Breast epithelium (tissue), 4 donors: ENCODE measurements at regions not wholly inside any gene's neighbourhood (a gene's known extent, or its start where the extent isn't known, plus 50 kb on each side); places are given as distances from the start of the nearest gene placed in this dataset.
A peak's percentile ranks its signal among the peaks of the same experiment; 100 is the strongest.
"Not testable (repeated sequence)": the region's sequence is repeated elsewhere in the genome, so short reads cannot be mapped to it uniquely, and the experiment has no call there.

Source experiments
- DNase-seq, 2 donors: peaks; one replicate each; pipeline ENCODE4 v3.0.0-alpha.2; 2019; ENCODE audit warnings: low spot score in 2 of 2
- H3K27ac ChIP-seq, 2 donors: fragments of 200-600 bp; sonication (generic) in 1 of 2; one replicate each; pipeline ENCODE4 v1.5.1; 2016 to 2019; ENCODE audit warnings: mild to moderate bottlenecking in 1 of 2
- H3K27me3 ChIP-seq, 2 donors: fragments of 200-600 bp; sonication (generic) in 1 of 2; one replicate each; pipeline versions ENCODE4 v1.5.1 to v1.6.0; 2017 to 2019; ENCODE audit warnings: control low read depth in 1 of 2, mild to moderate bottlenecking in 1 of 2
- H3K36me3 ChIP-seq: fragments of 200-600 bp; one replicate; pipeline ENCODE4 v1.5.1; 2019
- H3K4me1 ChIP-seq, 2 donors: fragments of 200-600 bp; sonication (generic); one replicate each; pipeline ENCODE4 v1.5.1; 2016 to 2019; ENCODE audit warnings: control low read depth in 1 of 2
- H3K4me3 ChIP-seq, 3 donors: fragments of 200-600 bp; sonication (generic); 1 replicate in 2 of 3; 2 replicates in 1 of 3; pipeline ENCODE4 v1.5.1; 2016 to 2019; ENCODE audit warnings: mild to moderate bottlenecking in 3 of 3, moderate library complexity in 2 of 3
- H3K9me3 ChIP-seq, 2 donors: fragments of 200-600 bp; sonication (generic) in 1 of 2; one replicate each; pipeline ENCODE4 v1.5.1; 2016 to 2019; ENCODE audit warnings: control low read depth in 1 of 2
- POLR2A ChIP-seq: fragments of 450-650 bp; IDR thresholded peaks from one replicate; pipeline ENCODE4 v1.6.1; 2016; ENCODE audit warnings: antibody characterized with exemption, mild to moderate bottlenecking, moderate library complexity
- POLR2AphosphoS5 ChIP-seq, 3 donors: sonication (generic); formaldehyde crosslinking; IDR thresholded peaks; one replicate each; pipeline ENCODE4 v1.6.1; 2017; ENCODE audit warnings: antibody characterized with exemption in 3 of 3
- intact Hi-C: fragments of 100-400 bp; cut with DNase I; formaldehyde crosslinking; loops from one replicate; pipeline ENCODE4 v1.15.1; 2023; ENCODE audit warnings: low total_unique reads
- TF ChIP-seq, protein P1 (sequence below), 3 donors: fragments of 450-650 bp; IDR thresholded peaks; one replicate each; pipeline ENCODE4 v1.5.1; 2016 to 2017; ENCODE audit warnings: antibody characterized with exemption in 3 of 3, mild to moderate bottlenecking in 3 of 3, moderate library complexity in 3 of 3

DNA sequence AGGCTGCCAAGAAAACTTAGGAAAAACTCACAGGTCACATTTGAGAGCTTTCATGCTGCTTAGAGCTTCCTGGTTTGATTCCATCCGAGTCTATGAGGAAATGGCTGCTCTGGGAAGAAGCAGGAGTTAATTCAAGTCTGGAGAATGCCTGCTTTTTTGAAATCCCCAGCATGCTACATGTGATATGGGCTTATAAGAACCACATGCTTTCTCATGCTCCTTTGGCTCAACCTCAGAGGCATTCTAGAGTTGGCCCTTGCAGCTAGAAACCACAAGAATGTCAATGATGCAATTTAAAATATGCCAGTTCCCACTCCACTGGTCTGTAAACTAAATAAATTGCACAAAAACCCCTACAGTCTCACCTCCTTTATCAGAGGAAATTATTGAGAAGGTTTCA lies 142.9 kb upstream of the OLIG3 start:
- Histone ChIP-seq H3K27ac (peak overlapping the region; percentile 9 to 52), H3K4me3 (no peak overlapping the region), H3K4me1 (no peaks in the 10 kb centered on the region), H3K36me3 (no peaks in the 10 kb centered on the region), H3K9me3 (no peaks in the 10 kb centered on the region), H3K27me3 (no peaks in the 10 kb centered on the region)
- TF ChIP-seq POLR2AphosphoS5 (IDR thresholded peaks at IDR 0.05) (peak in 2 of 3 donors; percentile 43 to 72), POLR2A (no peak)
- DNase-seq, result peak in 1 of 2 donors; percentile 63
- intact Hi-C loops, result no loop called here

DNA sequence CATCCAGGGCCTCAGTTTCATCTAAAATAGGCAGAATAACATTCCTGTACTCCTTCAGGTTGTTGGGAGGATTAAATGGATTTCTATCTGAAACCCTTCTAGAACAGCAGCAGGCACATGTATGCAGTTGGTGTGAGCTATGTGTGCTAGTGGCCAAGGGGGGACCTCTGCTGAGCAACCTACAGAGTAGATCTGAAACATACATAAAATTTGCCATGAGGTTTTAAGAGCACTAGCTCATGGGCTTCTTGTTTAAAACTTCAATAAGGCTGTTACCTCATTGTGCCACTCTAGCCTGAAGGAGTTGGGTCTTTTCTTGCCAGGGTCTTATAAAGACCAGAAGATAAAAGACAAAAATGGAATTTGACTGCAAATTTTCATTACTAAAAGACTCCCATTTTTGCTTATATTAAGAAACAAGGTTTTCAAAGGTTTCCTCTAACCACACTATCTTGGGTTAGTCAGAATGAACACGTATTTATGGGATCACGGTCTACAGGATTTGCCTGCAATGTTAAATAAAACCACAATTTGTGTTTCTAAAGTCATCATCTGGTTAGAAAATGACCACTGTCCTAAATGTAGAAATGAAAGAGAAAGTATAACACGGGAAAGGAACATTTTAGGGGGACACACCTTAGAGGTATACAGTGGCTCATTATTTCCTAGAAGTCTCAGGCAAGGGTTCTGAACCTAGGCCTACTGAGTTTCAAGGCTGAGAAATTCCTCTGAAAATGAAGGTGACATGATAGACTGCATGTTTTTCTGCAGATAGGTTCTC lies 144.9 kb upstream of the OLIG3 start:
- intact Hi-C loops, result no loop called here
- Histone ChIP-seq H3K4me1 (no peaks in the 10 kb centered on the region), H3K27me3 (no peaks in the 10 kb centered on the region), H3K9me3 (no peaks in the 10 kb centered on the region), H3K27ac (no peak overlapping the region), H3K4me3 (no peak overlapping the region), H3K36me3 (no peaks in the 10 kb centered on the region)
- TF ChIP-seq, protein P1, sequence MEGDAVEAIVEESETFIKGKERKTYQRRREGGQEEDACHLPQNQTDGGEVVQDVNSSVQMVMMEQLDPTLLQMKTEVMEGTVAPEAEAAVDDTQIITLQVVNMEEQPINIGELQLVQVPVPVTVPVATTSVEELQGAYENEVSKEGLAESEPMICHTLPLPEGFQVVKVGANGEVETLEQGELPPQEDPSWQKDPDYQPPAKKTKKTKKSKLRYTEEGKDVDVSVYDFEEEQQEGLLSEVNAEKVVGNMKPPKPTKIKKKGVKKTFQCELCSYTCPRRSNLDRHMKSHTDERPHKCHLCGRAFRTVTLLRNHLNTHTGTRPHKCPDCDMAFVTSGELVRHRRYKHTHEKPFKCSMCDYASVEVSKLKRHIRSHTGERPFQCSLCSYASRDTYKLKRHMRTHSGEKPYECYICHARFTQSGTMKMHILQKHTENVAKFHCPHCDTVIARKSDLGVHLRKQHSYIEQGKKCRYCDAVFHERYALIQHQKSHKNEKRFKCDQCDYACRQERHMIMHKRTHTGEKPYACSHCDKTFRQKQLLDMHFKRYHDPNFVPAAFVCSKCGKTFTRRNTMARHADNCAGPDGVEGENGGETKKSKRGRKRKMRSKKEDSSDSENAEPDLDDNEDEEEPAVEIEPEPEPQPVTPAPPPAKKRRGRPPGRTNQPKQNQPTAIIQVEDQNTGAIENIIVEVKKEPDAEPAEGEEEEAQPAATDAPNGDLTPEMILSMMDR (IDR thresholded peaks at IDR 0.05), result no peak
- TF ChIP-seq POLR2AphosphoS5 (IDR thresholded peaks at IDR 0.05) (no peak), POLR2A (no peak)
- no peak for DNase-seq

DNA sequence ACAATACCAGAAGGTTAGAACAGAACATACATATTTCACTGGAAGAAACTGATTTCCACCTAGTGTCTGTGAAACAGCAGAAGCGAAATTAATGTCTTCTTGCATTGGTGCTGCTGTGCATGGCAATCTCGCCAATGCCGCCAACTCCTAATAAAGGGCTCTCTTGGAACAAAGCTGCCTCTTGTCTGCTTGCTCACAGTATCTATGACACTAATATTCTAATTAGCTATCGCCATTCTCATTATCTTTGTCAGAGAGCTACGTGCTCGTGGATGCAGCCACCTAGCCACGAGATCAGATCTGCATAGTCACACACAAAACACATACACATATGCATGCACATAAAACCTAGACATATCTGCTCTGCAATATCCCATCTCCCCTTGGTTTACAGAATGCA lies 145.9 kb upstream of the OLIG3 start:
- TF ChIP-seq POLR2A (no peak), POLR2AphosphoS5 (IDR thresholded peaks at IDR 0.05) (no peak)
- TF ChIP-seq, protein P1 (IDR thresholded peaks at IDR 0.05), result no peak
- Histone ChIP-seq H3K27ac (no peak overlapping the region), H3K36me3 (no peaks in the 10 kb centered on the region), H3K4me1 (no peaks in the 10 kb centered on the region), H3K4me3 (no peak overlapping the region), H3K9me3 (no peaks in the 10 kb centered on the region), H3K27me3 (no peaks in the 10 kb centered on the region)
- DNase-seq, result no peak
- intact Hi-C loops, result no loop called here

DNA sequence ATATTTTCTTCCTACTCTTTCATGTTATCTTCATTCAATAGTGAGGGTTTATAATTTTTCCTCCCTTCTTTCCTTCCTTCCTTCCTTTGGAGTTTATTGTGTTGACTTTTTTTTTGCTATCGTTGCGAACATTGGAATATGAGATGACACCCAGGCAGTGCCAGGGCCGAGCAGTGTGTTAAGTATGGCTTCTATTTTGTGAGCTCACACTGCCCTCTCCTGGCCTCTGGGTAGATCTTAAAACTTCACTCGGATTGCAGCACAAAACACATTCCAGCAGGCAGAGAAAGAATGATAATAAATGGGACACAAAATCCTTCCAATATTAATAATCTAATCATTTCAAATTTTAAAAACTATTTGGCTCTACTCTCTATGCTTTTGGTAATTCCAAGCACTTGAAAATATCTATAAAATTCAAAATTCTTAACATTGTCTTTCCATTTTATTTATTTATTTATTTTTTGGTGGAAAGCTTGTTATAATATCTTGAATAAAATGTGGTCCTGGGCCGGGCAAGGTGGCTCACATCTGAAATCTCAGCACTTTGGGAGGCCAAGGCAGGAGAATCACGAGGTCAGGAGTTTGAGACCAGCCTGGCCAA lies 147.4 kb upstream of the OLIG3 start:
- Histone ChIP-seq H3K27ac (no peak overlapping the region), H3K4me1 (no peaks in the 10 kb centered on the region), H3K4me3 (no peak overlapping the region), H3K27me3 (no peaks in the 10 kb centered on the region), H3K9me3 (no peaks in the 10 kb centered on the region), H3K36me3 (no peaks in the 10 kb centered on the region)
- peak in 1 of 2 donors; percentile 64 for DNase-seq
- intact Hi-C loops, result no loop called here
- TF ChIP-seq, protein P1 (IDR thresholded peaks at IDR 0.05), result peak; percentile 26 to 84 (median 77)
- TF ChIP-seq POLR2AphosphoS5 (IDR thresholded peaks at IDR 0.05), result peak in 1 of 3 donors; percentile 36
- TF ChIP-seq POLR2A, result no peak

DNA sequence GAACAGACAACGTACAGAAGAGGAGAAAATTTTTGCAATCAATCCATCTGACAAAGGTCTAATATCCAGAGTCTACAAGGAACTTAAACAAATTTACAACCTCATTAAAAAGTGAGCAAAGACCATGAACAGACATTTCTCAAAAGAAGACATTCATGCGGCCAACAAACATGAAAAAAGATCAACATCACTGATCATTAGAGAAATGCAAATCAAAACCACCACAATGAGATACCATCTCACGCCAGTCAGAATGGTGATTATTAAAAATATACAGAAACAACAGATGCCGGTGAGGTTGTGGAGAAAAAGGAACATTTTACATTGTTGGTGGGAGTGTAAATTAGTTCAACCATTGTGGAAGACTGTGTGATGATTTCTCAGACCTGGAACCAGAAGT lies 149.0 kb upstream of the OLIG3 start:
- H3K9me3 ChIP-seq, H3K4me3 ChIP-seq, intact Hi-C loops, DNase-seq, H3K36me3 ChIP-seq, H3K27me3 ChIP-seq, H3K4me1 ChIP-seq, H3K27ac ChIP-seq: not testable (repeated sequence)

DNA sequence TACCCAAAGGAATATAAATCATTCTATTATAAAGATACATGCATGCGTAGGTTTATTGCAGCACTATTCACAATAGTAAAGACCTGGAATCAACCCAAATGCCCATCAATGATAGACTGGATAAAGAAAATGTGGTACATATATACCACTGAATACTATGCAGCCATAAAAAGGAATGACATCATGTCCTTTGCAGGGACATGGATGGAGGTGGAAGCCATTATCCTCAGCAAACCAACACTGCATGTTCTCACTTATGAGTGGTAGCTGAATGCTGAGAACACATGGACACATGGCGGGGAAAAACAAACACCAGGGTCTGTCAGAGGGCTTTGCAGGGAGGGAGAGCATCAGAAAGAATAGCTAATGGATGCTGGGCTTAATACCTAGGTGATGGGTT lies 149.4 kb upstream of the OLIG3 start:
- intact Hi-C loops, H3K4me3 ChIP-seq, H3K9me3 ChIP-seq, H3K27ac ChIP-seq, H3K4me1 ChIP-seq, H3K27me3 ChIP-seq, DNase-seq, H3K36me3 ChIP-seq: not testable (repeated sequence)
